HG02642 (cell line): ENCODE measurements at regions not wholly inside any gene's neighbourhood (a gene's known extent, or its start where the extent isn't known, plus 50 kb on each side); places are given as distances from the start of the nearest gene placed in this dataset.

Experiments
- ATAC-seq: cut with Tn5 transposase; IDR thresholded peaks from one replicate; pipeline ENCODE4 v1.9.1; 2021; ENCODE audit warnings: mild to moderate bottlenecking; ENCODE audit not compliant: unreplicated experiment, poor library complexity

DNA sequence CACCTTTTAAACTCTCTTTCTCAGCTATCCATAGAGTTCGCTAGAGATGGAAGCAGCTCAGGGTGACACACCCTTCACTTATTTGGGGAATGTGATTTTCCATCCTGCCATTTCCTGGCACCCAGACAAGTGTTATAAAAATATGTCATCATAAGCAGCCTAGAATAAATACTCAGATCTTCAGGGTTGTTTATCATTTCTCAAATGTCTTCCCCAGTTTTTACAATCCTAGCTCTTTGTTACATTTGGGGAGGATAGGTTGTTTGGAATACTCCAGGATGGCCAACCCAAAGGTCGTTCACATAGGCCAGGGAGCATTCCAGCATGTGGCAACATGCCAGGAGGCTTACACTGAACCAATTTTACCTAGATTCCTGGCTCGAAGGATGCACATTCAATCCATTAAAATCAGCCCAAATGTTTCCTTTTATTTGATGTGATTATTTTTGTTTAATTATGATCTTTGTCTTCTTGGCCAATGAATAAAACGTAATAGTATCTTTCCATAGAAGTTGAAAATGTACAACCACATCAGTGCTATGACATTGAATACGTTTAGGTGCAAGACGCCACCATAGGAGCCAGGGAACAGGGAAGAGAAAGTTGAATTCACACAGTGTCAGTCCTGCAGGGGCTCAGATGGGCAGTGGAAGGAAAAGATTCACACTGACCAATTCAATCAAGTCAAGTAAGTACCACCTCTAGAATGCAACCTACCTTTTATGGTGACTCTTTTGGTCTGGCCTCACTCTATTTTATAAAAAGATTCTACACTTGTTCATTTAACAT is 537.7 kb upstream of the MDFIC2 start:
- no peak for ATAC-seq

GRCh38 chr3:70840106-70840870 is 527.9 kb upstream of the MDFIC2 start:
- ATAC-seq = no peak

DNA sequence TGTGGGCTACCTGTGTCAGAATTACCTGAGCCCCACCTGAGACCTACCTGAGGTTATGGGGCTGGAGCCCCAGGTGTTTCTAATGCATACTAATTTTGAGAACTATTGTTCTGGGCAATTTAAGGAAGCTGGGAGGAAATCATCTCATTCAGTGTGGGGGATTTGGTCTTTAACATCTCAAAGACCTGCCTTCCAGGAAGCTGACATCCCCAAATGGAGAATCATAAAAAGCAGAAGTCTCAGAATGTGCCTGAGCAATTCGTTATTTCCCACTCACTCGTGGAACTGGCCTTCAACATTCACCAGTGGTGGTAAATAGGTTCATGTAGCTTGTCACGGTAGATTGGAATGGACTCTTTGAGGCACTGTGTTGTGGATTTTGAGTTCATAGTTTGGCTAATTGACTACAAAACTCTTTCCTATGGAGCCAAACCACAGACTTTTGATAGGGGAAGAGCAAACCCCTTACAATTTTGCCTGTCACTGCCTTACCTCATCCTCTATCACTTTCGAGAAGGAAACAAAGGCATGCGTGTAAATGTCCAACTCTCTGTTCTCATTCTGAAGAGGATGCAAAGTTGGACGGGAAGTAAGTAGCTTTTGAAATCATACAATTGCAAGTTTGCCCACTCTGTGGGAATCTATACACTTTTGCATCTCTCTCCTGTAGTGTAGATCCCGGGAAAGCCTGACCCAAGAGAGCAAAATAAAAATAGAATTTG is 521.0 kb upstream of the MDFIC2 start:
- ATAC-seq = no peak

GRCh38 chr3:70832834-70833205 is 520.4 kb upstream of the MDFIC2 start:
- ATAC-seq = no peak

DNA sequence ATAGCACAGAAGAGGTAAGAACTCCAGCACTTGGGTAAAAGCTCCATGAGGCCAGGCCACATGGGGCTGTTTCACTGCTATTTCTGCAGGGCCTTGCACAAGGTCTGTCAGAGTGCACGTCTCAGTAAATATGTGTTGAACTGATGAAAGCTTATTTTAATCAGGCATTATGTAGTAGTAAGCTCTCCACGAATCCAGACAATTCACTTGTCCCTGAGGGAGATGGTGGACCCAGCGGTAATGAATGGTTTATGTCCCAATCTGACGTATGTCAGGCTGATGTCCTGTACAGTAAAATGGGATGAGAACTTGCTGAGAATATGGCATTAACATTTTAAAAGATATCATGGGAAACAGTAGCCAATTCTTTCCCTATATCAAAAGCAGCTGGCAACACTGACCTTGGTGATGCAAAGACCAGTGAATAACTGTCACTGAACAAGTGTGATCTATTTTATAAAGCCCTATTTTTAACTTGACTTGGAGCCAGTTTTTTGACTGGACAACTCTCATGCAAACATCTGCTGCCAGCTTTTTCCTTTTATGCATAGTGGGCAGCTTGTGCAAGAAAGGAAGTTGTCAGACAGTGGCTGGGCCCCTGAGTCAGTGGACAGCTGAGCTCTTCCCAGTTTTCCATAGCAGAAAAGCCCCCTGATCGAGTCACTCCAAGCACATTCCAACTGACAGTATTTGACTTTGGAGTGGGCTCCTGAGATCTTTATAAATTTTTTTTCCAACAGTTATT is 519.8 kb upstream of the MDFIC2 start:
- ATAC-seq = no peak

DNA sequence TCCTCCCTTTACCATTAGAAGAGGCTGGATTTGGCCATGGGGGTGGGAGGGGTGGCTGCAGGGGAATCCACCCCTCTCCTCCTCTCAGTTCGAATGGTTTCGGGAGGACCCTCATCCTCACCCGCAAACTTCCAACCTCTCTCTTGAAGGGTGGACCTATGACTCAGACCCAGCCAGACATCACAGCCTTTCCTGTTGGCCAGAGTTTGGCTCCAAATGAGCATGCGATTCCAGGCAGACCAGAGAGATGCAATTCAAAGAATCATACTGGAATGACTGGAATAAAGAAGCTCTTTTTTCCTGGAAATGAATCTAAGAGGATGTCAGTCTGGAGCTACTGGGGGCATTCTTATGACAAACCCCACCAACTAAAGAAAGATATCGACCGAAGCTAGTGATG is 516.7 kb upstream of the MDFIC2 start:
- no peak for ATAC-seq

DNA sequence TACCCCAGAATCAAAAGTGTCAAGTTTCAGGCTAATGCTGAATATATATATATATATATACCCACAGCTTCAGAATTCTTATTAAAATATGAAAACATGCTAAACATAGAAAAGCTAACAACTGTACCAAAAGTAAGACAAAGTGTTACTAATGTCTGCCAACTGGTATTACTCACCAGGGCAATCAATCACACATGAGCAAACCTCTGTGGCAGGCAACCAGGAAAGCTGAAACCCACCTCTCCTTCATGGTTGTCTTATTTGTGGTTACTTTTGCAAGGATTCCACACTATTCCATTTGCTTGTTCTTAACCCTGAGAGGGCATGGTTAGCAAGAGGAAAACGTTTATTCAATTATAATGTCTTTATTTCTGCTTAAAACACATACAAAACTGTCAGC is 512.3 kb upstream of the MDFIC2 start:
- ATAC-seq = no peak

DNA sequence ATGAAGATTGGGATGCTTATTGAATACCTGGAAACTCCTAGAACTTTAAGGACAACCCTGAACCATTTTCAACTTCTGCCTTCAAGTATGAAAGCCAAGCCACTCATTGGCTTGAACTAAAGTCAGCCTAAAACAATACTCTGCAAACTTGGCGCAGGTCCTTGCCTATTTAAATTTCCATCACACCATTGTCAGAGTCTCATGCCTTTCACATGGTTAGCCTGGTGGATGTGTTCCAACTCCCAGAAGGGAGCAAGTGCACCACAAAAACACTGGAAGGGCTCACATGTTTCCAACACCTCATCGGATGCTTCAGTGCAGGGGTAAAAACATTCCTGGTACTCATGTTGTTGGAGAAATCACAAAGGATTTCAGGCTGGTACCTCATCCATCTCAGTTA is 511.6 kb upstream of the MDFIC2 start:
- ATAC-seq = no peak

DNA sequence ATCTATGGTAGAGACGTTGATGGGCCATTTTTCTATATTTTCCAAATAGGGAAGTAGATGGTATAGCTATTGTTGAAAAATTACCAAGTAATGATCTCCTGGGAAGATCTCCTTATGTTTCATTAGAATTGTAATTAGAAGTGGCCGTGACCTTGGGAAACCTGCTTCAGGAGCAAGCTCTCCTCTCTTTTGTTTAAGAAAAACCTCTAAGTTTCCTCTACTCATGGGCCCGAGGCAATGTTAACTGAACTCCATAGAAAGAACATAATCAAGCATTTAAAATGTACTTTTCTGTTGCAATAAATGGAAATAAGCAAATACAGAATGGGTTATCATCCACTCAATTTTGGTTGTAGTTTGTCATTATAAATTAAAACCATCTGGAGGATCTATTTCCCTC is 511.2 kb upstream of the MDFIC2 start:
- no peak for ATAC-seq

GRCh38 chr3:70822669-70823068 is 510.2 kb upstream of the MDFIC2 start:
- no peak for ATAC-seq

- no peak for ATAC-seq
Observed at GRCh38 chr3:70821602-70822001, 509.2 kb upstream of the MDFIC2 start.

DNA sequence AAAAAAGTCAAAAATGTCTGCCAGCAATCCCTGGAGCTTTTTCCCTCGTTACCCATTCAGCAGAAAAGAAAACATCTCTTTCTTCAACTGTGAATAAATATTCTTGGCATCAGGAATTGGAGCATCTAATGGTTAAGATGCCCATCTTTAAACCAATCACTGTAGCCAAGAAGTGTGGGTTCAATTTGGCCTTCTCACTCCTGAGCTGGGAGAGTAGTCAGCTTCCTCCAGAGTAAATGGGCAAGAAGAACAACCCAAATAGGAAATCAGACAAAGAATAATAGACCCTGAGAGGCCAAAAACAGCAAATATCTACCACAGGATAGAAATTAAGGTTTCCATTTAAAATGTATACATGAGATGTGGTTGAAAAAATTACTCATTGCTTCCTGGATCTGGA is 508.0 kb upstream of the MDFIC2 start:
- no peak for ATAC-seq

- ATAC-seq = no peak
Observed at GRCh38 chr3:70818145-70818544, 505.7 kb upstream of the MDFIC2 start.

- no peak for ATAC-seq
Observed at GRCh38 chr3:70816346-70816745, 503.9 kb upstream of the MDFIC2 start.

DNA sequence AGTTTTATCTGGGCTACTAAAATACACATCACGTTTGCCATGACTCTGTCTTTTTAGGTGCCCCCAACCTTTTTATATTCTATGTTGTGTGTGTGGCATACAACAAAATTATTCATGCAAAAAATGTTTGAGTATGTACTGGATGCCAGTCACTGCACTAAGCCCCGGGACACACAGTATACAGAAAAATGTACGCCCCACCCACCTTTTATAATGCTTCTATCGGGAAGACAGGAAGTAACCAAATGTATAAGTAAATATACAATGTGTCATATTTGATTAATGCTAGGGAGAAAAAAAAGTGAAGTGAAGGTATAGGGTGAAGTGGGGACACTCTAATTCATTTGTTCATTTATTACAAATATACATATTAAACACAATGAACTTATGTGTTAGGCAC is 503.4 kb upstream of the MDFIC2 start:
- ATAC-seq = no peak

DNA sequence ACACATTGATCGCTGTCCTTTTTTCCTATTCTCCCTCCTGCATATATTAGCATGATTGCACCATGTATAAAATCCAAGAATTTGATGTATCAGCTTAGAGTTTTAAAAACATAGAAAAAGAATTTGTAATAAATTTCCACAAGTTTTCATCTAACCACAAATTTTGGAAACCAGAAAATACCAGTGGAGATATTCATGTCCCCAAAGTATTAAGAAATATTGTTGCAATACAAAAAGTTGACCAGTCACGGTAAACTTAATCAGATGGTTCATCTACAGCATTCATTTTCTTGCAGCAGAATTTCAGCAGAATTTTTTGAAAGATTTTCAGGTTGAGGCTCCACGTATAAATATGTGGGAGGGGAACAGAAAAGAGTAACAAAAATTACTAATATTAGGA is 500.9 kb upstream of the MDFIC2 start:
- ATAC-seq = no peak

- ATAC-seq = no peak
Observed at GRCh38 chr3:70811880-70812279, 499.4 kb upstream of the MDFIC2 start.

GRCh38 chr3:70808881-70809280 is 496.4 kb upstream of the MDFIC2 start:
- ATAC-seq = no peak

DNA sequence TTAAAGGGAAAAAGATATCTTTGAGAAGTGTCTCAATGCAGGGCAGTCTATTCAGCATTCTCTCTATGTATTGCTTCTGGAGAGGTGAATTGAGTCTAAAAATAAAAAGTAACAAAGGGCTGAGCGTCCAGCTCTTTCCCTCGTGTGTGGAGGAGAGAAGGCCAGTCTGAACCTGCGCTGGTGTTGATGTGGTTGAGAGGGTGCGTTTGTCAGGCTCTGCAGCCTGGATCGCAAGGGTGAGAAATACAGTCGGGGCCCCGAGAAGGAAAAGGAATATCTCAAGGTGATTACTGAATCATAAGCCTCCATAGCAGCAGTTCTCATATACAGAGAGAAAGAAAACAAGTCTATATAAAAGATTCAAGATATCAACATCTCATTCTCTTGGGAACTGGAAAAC is 494.1 kb upstream of the MDFIC2 start:
- ATAC-seq = no peak

DNA sequence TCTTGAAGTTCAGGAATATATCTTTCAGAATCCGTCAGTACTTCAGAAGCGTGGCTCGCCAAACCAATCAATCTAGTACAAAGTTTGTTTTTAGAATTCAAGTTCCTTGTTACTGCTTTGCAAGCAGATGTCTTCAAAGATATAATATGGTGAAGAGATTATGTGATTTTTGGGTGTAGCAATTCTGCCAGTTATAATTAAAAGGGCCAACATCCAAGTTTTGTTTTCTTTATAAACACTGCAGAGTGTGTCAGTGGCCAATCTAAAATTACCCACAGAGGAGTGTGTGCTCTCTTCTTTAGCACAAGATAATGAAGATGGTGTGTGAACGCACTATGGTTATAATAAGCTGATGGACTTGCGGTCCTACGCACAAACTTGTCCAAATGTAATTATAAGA is 493.6 kb upstream of the MDFIC2 start:
- ATAC-seq = no peak
